ENCODE measurements at regions not wholly inside any gene's neighbourhood (a gene's known extent, or its start where the extent isn't known, plus 50 kb on each side); places are given as distances from the start of the nearest gene placed in this dataset.

DNA sequence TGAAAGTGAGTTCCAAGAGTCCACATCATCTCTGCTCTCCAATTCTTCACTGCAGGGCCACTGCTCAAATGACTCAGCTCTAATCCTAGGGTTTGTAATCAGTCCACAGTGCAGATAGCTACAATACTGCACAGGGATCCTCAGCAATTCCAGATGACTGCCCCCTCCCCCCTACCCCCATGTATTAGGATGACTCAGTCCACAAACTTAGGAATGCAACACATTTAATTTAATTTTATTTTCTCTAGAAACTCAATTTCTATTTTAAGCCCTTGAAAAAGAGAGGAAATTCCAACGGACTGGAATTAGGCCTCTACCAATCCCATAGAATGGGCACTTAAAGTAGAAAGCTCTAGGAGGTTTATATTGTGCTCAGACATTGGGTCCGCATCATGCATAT, 173.8 kb upstream of the SOX21 start:
- no peak for TF ChIP-seq EP300 (IDR thresholded peaks at IDR 0.05; ENCODE audit: low read depth)
- TF ChIP-seq, protein P1, sequence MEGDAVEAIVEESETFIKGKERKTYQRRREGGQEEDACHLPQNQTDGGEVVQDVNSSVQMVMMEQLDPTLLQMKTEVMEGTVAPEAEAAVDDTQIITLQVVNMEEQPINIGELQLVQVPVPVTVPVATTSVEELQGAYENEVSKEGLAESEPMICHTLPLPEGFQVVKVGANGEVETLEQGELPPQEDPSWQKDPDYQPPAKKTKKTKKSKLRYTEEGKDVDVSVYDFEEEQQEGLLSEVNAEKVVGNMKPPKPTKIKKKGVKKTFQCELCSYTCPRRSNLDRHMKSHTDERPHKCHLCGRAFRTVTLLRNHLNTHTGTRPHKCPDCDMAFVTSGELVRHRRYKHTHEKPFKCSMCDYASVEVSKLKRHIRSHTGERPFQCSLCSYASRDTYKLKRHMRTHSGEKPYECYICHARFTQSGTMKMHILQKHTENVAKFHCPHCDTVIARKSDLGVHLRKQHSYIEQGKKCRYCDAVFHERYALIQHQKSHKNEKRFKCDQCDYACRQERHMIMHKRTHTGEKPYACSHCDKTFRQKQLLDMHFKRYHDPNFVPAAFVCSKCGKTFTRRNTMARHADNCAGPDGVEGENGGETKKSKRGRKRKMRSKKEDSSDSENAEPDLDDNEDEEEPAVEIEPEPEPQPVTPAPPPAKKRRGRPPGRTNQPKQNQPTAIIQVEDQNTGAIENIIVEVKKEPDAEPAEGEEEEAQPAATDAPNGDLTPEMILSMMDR (IDR thresholded peaks at IDR 0.05) = no peak
